ENCODE measurements at regions not wholly inside any gene's neighbourhood (a gene's known extent, or its start where the extent isn't known, plus 50 kb on each side); places are given as distances from the start of the nearest gene placed in this dataset.

GRCh38 chr6:19682859-19683258 is 154.3 kb upstream of the ID4 start:
- DNase-seq, result no peak
- TF ChIP-seq POLR2A (IDR thresholded peaks at IDR 0.05; ENCODE audit: low read length), result no peak

- TF ChIP-seq POLR2A (IDR thresholded peaks at IDR 0.05; ENCODE audit: low read length) (no peak), GATA1 (IDR thresholded peaks at IDR 0.05; ENCODE audit: low read depth, low read length) (no peak)
- DNase-seq, result no peak
Observed at GRCh38 chr6:19690325-19691075, 146.7 kb upstream of the ID4 start.

GRCh38 chr6:19691465-19692167 is 145.6 kb upstream of the ID4 start:
- TF ChIP-seq POLR2A (IDR thresholded peaks at IDR 0.05; ENCODE audit: low read length), result no peak
- TF ChIP-seq GATA1 (IDR thresholded peaks at IDR 0.05; ENCODE audit: low read depth, low read length), result no peak
- DNase-seq, result no peak

- DNase-seq, result no peak
- no peak for TF ChIP-seq POLR2A (IDR thresholded peaks at IDR 0.05; ENCODE audit: low read length)
- no peak for TF ChIP-seq GATA1 (IDR thresholded peaks at IDR 0.05; ENCODE audit: low read depth, low read length)
Observed at GRCh38 chr6:19692506-19693298, 144.5 kb upstream of the ID4 start.

- DNase-seq, result no peak
Observed at GRCh38 chr6:19694697-19695096, 142.5 kb upstream of the ID4 start.

GRCh38 chr6:19697744-19698290 is 139.4 kb upstream of the ID4 start:
- DNase-seq, result no peak
- TF ChIP-seq POLR2A (IDR thresholded peaks at IDR 0.05; ENCODE audit: low read length) (no peak), GATA1 (IDR thresholded peaks at IDR 0.05; ENCODE audit: low read depth, low read length) (no peak)

More at GRCh38 chr6:19694697-19695096, 142.5 kb upstream of the ID4 start:
- TF ChIP-seq GATA1 (IDR thresholded peaks at IDR 0.05; ENCODE audit: low read depth, low read length) (no peak), POLR2A (IDR thresholded peaks at IDR 0.05; ENCODE audit: low read length) (no peak)

GRCh38 chr6:19699932-19700331 is 137.2 kb upstream of the ID4 start:
- DNase-seq, result no peak
- TF ChIP-seq GATA1 (IDR thresholded peaks at IDR 0.05; ENCODE audit: low read depth, low read length) (no peak), POLR2A (IDR thresholded peaks at IDR 0.05; ENCODE audit: low read length) (no peak)

GRCh38 chr6:19705606-19706005 is 131.6 kb upstream of the ID4 start:
- DNase-seq, result no peak
- no peak for TF ChIP-seq POLR2A (IDR thresholded peaks at IDR 0.05; ENCODE audit: low read length)
- TF ChIP-seq GATA1 (IDR thresholded peaks at IDR 0.05; ENCODE audit: low read depth, low read length), result no peak

- no peak for DNase-seq
- no peak for TF ChIP-seq POLR2A (IDR thresholded peaks at IDR 0.05; ENCODE audit: low read length)
- TF ChIP-seq GATA1 (IDR thresholded peaks at IDR 0.05; ENCODE audit: low read depth, low read length), result no peak
Observed at GRCh38 chr6:19712012-19712688, 125.0 kb upstream of the ID4 start.

- TF ChIP-seq GATA1 (IDR thresholded peaks at IDR 0.05; ENCODE audit: low read depth, low read length) (no peak), POLR2A (IDR thresholded peaks at IDR 0.05; ENCODE audit: low read length) (no peak)
- DNase-seq, result no peak
Observed at GRCh38 chr6:19712998-19713397, 124.2 kb upstream of the ID4 start.

GRCh38 chr6:19713411-19713810 is 123.8 kb upstream of the ID4 start:
- no peak for TF ChIP-seq POLR2A (IDR thresholded peaks at IDR 0.05; ENCODE audit: low read length)
- DNase-seq, result no peak

GRCh38 chr6:19713984-19714383 is 123.2 kb upstream of the ID4 start:
- no peak for DNase-seq
- no peak for TF ChIP-seq GATA1 (IDR thresholded peaks at IDR 0.05; ENCODE audit: low read depth, low read length)
- no peak for TF ChIP-seq POLR2A (IDR thresholded peaks at IDR 0.05; ENCODE audit: low read length)

- no peak for DNase-seq
- TF ChIP-seq GATA1 (IDR thresholded peaks at IDR 0.05; ENCODE audit: low read depth, low read length) (no peak), POLR2A (IDR thresholded peaks at IDR 0.05; ENCODE audit: low read length) (no peak)
Observed at GRCh38 chr6:19714434-19715166, 122.6 kb upstream of the ID4 start.
